Mesenteric fat pad (tissue), 1 donor: ENCODE measurements at regions not wholly inside any gene's neighbourhood (a gene's known extent, or its start where the extent isn't known, plus 50 kb on each side); places are given as distances from the start of the nearest gene placed in this dataset.

ENCODE experiments used
- DNase-seq: peaks from one replicate; pipeline ENCODE4 v3.0.0-alpha.2; 2020; ENCODE audit warnings: low spot score
- donor health status: DM: yes; HTN: yes; CAD: no.

DNA sequence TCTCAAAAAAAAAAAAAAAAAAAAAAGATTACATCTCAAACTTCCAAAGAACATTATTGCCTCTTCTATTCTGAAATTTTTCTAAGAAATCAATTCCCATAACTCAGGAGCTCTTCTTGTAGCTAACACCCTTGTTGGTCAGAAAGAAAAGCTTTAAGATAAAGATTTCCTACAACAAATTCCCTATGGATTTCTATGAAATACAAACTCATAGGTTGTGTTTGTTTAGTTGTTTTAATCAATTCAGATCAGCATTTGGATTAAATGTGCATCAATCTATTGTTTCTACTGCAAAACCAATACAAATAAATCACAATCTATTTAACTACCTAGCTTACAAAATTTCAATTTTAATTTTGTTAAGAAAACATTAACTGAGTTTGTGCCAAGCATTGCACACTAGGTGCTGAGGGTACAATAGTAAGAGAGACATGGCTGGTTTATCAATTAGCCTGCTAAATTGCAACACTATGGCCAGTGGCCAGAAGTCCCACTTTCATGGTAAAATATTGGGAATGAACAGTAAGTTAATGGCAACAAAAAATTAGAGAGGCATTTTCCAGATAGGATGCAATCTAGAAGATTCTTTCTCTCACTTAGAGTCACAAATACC lies 80.2 kb upstream of the MYCN start:
- no peak for DNase-seq

DNA sequence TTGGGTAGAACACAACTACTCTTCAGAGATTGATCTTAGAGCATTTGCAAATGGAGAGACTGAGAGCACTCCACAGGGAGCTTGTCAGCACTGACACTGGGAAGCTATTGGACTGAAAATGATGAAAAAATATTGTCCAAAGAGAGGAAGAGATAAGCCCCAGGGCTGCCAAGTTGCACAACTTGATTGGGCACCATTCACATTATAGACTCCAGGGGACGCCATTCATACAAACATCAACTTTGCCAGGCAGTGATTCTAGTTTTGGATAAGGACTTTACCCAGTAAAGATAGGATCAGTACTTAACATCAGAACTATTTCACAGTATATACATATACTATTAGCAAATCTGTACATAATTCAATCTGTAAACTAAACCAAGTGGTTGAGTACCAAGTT lies 79.6 kb upstream of the MYCN start:
- DNase-seq, result no peak

DNA sequence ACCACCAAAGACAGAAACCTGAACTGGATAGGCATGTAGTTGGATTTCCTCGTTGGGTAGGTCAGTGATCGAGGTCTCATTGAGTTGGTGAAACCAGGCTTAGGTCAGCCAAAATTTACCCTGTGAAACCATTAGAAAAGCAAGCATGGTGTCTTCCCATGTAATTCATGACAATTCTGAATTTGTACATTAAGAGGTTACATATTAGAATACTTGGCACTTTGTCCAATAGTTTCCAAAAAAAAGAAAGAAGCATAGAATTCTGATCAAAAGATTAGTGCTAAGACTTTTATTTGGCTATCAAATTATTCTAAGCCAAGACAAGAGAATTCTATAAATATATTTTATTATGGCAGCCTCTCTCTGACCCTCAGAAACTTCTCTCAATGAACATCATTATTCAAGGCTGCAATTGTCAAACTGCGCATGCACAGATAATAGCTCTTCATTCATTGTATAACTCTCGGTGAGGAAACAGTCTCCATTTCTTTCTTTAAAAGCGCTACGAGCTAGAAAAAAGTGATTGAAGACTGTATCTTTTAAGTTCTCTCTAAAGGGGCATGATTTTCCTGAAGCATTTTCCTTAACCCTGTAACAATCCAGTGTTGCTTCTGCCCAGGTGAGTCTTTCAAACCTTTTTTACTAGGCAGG lies 79.1 kb upstream of the MYCN start:
- DNase-seq, result no peak

DNA sequence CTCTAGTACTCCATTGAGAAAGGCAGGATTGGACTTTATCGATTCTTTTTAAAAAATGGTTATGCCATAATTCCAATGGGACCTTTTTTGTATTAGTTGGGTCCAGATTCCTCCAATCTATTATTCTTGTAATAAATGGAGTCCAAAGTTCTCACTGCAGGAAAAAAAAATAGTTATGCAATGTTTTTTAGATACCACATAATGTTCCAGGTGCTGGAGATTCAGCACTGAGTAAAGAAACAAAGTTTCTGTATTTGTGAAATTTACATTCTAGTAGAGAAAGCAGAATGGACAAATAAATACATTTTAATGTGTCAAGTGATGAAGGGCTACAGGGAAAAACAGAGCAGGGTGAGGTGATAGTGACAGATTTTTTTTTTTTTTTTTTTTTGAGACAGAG lies 78.5 kb upstream of the MYCN start:
- DNase-seq, result no peak

DNA sequence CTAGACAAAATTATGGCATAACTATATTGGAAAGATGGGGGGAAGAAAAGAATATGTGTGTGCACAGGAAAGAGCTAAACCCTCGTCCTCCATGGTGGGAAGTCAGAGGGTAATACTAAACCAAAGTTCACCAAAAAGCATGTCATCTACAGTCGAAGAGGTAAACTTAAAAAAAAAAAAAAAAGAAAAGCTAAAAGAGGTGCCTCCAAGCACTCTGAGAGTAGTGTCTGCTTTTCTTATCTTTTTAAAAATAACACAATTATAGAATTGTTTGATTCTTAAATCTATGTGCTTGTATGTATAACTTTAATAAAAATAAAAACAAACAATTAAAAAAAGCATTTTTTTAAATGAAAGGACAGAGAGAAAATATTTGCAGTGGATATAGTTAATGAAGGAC lies 77.3 kb upstream of the MYCN start:
- DNase-seq, result no peak

DNA sequence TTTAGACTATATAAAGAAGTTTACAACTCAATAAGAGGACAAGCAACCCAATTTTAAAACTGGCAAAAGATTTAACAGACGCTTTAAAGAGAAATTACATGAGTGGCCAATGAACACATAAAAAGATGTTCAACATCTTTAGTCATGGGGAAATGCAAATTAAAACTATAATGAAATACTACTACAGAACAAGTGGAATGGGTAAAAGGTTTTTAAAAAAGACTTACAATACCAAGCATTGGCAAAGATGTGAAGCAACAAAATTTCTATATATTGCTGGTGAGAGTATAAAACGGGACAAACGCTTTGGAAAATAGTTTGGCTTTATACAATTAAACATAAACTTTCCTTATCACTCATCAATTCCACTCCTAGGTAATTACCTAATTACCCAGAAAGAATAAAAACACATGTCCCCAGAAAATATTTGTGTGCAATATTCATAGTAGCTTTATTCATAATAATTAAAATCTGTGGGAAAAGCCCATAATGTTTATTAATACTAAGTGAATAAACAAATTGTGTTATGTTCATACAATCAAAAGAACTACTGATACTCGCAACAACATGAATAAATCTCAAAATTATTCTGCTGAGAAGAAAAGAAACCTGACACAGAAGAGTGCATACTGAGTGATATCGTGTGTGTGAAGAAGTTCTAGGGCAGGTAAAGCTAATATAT lies 76.7 kb upstream of the MYCN start:
- no peak for DNase-seq

DNA sequence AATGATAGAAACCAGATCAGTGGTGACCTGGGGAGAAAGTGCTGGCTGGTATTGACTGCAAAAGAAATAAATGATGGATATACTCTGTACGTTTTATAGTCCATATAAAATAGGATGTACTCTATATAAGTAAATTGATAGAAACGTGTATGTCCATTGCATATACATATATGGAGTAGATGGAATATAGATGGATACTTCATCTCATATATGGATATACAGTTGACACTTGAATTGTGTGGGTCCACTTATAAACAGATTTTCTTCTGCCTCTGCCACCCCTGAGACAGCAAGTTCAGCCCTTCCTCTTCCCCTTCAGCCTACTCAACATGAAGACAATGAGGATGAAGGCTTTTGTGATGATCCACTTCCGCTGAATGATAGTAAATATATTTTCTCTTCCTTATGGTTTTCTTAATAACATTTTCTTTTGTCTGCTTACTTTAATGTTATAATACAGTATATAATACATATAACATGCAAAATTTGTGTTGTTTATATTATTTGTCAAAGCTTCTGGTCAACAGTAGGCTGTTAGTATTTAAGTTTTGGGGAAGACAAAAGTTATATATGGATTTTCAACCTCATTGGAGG lies 76.1 kb upstream of the MYCN start:
- no peak for DNase-seq

DNA sequence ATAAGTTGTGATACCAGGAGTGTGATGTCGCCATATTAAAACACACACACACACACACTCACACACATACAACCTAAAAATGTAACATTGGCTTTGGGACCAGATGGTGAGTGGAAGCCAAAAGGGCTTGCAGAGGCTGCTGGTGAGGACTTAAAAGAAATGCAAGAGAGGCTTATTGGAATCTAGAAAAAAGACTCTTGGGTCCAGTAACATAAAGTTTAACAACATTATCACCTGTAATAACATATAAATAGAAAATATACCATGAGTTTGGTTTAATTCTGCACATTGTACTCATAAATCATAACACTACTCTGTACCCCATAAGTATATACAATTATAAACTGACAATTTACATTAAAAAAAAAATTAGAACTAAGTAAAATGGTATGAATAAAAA lies 74.4 kb upstream of the MYCN start:
- no peak for DNase-seq

DNA sequence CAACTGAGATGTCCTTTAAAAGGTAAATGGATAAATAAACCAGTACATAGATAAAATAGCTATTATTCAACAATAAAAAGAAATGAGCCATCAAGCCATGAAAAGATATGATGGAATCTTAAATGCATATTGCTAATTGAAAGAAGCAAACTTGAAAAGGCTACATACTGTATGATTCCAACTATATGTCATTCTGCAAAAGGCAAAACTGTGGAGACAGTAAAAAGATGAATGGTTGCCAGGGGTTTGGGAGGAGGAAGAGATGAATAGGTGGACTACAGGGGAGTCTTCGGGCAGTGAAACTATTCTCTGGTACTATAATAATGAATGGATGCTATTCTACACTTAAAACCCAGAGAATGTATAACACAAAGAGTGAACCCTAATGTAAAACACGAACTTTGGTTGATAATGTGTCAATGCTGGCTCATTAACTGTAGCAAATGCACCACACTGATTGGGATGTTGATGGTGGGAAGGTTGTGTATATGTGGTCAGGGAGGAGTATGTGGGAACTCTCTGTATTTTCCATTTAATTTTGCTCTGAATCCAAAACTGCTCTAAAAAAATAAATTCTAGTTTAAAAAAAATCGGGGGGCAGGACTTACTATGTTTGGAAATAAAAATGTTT lies 73.7 kb upstream of the MYCN start:
- no peak for DNase-seq

DNA sequence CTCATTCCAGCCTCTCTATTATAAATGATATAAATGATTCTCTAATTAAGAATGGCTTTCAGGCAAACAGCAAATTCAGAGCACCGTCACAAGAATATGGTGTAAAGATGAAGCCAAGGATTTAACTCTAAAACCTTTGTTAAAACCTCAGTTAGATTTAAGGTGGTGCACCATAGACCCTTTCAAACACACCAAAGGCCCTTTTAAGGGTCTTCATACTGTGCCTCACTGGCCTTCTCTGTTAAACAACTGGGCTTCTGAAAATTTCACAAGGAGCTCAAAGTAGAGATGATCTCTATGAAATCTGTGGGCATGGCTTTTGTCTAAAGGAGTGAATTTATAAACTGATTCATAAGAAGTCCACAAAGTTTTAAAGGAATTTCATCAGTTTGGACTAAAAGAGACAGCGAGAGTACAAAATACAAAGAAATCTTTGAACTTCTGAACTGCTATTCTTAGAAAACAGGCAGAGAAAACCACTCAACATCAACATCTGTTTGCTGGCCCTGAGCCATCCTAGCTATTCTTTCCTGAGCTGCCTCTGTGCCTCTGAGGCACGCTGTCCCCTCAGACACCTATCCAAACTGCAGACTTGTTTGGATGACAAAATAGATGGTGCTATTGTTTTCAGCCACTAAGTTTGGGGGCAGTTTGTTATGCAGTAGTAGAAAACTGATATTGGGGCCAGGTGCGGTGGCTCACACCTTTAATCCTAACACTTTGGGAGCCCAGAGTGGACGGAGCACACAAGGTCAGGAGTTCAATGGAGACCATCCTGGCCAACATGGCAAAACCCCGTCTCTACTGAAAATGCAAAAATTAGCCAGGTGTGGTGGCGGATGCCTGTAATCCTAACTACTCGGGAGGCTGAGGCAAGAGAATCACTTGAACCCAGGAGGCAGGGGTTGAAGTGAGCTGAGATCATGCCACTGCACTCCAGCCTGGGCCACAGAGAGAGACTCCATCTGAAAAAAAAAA lies 72.9 kb upstream of the MYCN start:
- no peak for DNase-seq

DNA sequence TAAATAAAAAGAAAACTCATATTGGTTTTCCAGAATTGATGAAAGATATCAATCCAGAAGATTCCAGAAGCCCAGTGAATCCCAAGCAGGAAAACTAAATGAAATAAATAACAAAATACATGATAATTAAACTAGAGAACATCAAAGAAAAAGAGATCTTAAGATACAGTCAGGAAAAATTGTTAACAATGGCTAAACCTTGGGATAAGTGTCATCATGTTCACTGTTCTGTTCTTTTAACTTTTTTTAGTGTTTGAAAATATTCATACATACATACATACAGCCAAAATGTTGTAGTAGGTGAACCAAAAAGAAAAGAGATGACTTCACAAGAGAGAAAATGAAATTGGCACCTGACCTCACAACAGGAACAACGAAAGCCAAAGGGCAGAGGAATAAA lies 72.2 kb upstream of the MYCN start:
- no peak for DNase-seq

DNA sequence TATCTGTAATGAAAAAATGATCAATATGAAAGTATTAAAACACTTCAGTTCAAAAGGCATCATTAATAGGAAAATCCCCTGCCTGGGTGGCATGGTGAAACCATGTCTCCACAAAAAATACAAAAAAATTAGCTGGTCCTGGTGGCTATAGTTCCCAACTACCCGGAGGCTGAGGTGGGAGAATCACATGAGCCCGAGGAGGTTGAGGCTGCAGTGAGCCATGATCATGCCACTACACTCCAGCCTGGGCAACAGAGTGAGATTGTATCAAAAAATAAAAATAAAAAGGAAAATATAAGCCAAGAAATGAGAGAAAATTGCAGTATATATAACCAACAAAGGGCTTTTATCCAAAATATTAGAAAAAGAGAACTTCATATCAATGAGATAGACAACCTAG lies 71.6 kb upstream of the MYCN start:
- no peak for DNase-seq

DNA sequence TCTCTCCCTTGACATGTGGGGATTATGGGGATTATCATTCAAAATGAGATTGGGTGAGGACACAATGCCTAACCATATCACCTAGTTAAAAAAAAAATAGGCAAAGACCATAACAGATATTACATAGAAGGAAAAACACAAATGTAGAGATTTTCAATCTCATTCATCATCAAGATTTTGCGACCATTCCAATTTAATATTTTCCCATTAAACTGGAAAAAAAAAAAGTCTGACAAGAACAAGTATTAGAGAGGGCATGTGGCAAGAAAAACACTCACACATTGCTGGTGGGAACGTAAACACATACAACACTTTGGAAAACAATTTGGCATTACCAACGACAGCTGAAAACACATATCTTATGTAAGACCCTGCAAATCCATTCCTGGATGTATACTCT lies 71.0 kb upstream of the MYCN start:
- DNase-seq, result no peak

DNA sequence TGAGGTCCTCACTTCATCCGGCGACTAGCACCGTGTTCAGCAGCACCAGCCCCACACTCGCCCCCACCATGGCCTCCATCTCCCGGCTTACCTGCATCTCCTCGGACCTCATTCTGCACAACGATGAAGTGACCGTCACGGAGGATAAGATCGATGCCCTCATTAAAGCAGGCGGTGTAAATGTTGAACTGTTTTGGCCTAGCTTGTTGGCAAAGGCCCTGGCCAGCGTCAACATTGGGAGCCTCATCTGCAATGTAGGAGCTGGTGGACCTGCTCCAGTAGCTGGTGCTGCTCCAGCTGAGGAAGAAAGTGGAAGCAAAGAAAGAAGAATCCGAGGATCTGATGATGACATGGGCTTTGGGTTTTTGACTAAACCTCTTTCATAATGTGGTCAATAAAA lies 70.5 kb upstream of the MYCN start:
- no peak for DNase-seq

DNA sequence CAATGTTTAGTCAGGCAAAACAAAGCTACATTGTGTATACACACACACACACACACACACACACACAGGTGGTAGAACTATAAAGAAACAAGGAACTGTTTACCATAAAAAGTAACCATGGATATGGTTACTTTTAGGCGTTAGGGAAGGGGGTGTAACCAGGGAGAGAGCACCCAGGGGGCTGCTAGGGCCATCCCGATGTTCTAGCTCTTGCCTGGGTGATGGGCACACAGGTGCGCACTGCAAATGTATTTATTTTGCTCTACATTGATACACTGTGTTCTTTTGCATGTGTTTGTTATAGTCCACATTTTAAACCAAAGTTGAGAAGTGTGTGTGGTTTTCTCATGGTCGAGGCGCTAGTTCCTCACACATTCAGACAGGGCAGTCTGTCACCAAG lies 69.8 kb upstream of the MYCN start:
- DNase-seq, result no peak

DNA sequence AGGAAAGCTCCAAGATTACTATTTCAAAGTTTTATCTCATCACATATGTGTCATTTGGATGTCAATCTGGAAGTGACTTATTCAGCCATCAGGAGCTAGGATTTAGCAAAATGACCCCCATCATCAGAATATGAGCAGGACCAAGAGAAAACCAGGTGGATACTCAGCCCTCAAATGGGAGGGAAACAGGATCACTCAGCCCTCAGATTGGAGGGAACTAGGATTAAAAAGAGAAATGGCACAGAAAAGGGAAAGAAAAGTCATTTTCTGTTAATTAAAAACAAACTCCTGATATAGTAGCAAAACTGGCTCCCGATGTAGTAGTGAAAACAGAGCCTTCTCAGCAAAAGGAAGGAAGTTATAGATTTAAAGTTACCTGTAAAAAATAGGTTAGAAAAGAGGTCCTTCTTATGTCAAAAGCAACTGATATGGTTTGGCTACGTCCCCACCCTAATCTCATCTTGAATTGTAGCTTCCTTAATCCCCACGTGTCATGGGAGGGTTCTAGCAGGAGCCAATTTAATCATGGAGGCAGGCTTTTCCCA lies 69.0 kb upstream of the MYCN start:
- no peak for DNase-seq

DNA sequence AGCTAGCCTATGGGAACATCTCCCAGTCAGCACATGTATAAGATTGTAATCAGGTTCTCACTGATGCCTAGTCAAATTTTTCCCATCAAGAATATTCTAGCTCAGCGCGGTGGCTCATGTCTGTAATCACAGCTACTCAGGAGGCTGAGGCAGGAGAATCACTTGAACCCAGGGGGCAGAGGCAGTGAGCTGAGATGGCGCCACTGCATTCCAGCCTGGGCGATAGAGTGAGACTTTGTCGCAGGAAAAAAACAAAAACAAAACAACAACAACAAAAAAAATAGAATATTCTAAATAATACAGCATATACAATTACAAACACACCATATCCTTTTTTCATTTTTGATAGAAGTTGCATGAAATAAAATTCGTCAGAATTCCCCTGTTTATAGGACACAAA lies 67.5 kb upstream of the MYCN start:
- no peak for DNase-seq

DNA sequence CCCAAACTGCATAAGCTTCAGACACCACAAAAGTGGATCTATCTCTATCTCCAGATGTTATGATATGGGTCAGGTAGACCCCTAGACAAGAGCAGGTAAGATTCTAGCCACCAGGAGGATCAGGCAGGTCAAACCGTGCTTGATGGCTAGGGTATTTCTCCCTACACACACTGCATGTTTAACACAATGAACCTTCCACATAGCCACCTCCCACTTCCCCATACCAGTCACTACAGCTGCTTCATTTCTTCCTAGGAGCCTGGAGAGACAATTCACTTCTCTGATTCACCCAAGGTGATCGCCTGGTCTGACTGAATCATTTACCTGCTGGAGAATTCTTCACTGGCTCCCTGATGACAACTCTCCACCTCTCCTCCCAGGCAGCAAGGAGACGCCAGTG lies 66.0 kb upstream of the MYCN start:
- DNase-seq, result no peak

DNA sequence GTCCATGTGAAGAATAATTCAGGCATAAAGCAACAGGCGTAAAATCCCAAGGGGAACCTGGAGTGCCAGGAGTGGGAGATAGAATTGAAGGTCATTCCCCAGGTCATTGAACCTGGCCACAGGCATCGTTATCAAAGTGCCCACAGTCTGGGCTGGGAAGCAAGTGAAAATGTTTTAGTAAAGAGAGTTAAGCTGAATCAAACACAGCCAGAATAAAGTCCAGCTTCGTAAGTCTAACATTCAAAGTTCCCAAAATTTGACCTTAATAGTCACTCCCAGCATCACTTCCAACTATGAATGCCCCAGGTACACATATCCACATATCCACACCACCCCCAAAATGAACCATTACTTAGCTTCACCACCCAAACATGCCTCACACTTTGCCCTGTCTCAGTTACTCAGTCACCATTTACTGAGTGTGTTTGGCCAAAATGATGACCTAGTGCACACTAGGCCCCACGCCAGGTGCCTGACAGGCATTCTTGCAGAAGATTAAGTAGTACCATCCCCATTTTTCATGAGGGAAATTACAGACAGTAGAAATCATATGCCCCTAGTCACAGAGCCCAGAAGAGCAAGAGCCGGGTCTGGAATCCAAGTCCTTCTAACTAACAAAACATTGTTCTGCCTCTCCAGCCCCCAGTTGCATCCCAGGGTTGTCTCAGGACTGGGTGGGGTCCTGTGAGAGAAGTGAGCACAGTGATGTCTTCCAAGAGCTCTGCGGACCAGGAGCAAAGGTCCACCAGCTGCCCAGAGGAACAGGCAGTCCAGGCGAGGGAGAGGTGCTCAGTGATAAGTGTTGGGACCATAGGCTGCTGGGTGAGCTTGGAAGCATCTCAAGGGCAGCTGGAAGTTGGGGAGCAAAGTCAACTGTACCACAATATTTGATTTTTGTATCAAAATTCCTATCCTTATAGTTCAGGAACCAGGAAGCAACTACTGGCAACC lies 65.2 kb upstream of the MYCN start:
- DNase-seq, result no peak
